D721Med (cell line): ENCODE measurements at regions not wholly inside any gene's neighbourhood (a gene's known extent, or its start where the extent isn't known, plus 50 kb on each side); places are given as distances from the start of the nearest gene placed in this dataset.

Source experiments
- DNase-seq: peaks from one replicate; pipeline ENCODE4 v3.0.0; 2011; ENCODE audit warnings: low spot score; ENCODE audit not compliant: insufficient read length
- FAIRE-seq: peaks from 2 replicates; lab custom pipeline; 2011; peaks lifted over from hg19 to GRCh38; lab: Jason Lieb, UNC
- TF ChIP-seq, protein P1 (sequence below): IDR thresholded peaks from 2 replicates; pipeline ENCODE4 v1.5.1; 2012; ENCODE audit warnings: mild to moderate bottlenecking, control low read depth; ENCODE audit not compliant: insufficient read depth; ENCODE audit errors: missing control alignments

- TF ChIP-seq, protein P1, sequence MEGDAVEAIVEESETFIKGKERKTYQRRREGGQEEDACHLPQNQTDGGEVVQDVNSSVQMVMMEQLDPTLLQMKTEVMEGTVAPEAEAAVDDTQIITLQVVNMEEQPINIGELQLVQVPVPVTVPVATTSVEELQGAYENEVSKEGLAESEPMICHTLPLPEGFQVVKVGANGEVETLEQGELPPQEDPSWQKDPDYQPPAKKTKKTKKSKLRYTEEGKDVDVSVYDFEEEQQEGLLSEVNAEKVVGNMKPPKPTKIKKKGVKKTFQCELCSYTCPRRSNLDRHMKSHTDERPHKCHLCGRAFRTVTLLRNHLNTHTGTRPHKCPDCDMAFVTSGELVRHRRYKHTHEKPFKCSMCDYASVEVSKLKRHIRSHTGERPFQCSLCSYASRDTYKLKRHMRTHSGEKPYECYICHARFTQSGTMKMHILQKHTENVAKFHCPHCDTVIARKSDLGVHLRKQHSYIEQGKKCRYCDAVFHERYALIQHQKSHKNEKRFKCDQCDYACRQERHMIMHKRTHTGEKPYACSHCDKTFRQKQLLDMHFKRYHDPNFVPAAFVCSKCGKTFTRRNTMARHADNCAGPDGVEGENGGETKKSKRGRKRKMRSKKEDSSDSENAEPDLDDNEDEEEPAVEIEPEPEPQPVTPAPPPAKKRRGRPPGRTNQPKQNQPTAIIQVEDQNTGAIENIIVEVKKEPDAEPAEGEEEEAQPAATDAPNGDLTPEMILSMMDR, result no peak
- FAIRE-seq (peak; percentile 29), DNase-seq (no peak)
Measured at GRCh38 chr2:146917431-146918042, 927.3 kb upstream of the ACVR2A start.

DNA sequence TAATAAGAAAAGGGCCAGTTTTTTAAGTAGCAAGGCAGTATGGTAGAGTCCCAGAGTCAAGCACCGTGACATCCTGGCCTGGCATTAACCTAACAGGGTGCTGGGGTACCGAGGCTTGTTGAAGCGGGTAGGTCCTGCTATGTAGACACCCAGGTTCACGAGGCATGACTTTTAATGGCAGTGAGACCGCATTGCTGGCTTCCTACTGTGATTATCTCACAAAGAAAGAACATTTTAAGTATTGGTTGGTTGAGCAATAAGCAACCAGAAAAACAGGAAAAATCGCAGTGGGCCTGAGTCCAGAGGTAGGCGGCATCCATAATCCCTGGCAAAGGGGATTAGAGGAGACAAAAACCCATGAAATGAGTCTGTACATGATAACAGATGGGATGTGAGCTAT lies 927.9 kb upstream of the ACVR2A start:
- FAIRE-seq (peak; percentile 80), DNase-seq (no peak)
- TF ChIP-seq, protein P1, result no peak

DNA sequence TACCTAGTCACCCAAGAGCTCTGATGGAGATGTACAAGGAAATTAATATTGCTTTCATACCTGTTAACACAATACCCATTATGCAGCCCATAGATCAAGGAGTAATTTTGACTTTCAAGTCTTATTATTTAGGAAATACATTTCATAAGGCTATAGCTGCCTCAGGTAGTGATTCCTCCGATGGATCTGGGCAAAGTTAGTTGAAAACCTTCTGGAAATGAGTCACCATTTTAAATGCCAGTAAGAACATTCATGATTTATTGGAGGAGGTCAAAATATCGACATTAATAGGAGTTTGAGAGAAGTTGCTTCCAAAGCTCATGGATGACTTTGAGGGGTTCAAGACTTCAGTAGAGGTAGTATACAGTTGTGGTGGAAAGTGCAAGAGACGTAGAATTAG lies 931.4 kb upstream of the ACVR2A start:
- no peak for DNase-seq
- no peak for FAIRE-seq
- TF ChIP-seq, protein P1, result no peak

DNA sequence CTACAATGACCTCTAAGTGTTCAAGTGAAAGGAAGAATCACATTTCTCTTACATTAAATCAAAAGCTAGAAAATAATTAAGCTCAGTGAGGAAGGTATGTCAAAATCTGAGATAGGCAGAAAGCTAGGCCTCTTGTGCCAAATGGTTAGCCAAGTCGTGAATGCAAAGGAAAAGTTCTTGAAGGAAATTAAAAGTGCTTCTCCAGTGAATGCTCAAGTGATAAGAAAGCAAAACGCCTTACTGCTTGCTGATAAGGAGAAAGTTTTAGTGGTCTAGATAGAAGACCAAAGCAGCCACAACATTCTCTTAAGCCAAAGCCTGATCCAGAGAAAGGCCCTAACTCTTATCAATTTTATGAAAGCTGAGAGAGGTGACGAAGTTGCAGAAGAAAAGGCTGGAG lies 932.3 kb upstream of the ACVR2A start:
- DNase-seq (no peak), FAIRE-seq (no peak)
- TF ChIP-seq, protein P1, result no peak

DNA sequence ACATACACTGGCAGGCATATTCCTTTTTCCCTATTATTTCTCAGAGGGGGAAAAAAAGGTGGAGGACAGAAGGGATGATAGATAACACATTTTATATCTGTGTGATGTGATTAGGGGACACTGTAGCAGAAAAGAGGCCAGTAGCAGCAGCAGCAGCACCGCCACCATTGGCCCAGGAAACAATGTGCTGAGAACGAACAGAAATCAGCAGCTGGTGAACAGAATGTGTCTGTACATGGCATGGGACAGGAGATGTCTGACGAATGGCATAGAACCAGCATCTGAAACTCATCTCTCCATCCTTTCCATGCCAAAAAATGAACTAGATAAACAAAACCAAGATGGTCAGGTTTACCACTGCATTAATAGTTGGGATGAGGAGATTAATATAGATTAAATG lies 936.1 kb upstream of the ACVR2A start:
- DNase-seq, result no peak
- no peak for FAIRE-seq

DNA sequence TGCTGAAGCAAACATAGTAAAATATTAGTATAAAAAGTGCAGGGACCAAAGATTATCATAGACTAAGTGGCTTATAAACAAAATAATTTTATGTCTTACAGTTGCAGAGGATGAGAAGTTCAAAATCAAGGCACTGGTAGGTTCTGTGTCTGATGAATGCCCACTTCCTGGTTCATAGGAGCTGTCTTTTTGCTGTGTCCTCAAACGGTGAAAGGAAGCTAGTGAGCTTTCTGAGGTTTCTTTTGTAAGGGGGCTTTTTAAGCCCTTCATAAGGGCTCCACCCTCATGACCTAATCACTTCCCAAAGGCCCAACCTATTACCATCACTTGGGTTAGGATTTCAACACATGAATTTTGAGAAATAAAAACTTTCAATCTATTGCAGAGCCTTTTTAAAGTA lies 946.7 kb upstream of the ACVR2A start:
- no peak for FAIRE-seq
- DNase-seq, result no peak
- TF ChIP-seq, protein P1, result no peak

More for the DNA sequence above, 936.1 kb upstream of the ACVR2A start:
- TF ChIP-seq, protein P1, result no peak

- TF ChIP-seq, protein P1, result no peak
- DNase-seq (no peak), FAIRE-seq (no peak)
Measured at GRCh38 chr2:146894514-146894913, 950.3 kb upstream of the ACVR2A start.
